GM19455 (cell line): ENCODE measurements at regions not wholly inside any gene's neighbourhood (a gene's known extent, or its start where the extent isn't known, plus 50 kb on each side); places are given as distances from the start of the nearest gene placed in this dataset.

ENCODE experiments used
- ATAC-seq: cut with Tn5 transposase; IDR thresholded peaks from one replicate; pipeline ENCODE4 v1.9.1; 2021; ENCODE audit not compliant: unreplicated experiment

DNA sequence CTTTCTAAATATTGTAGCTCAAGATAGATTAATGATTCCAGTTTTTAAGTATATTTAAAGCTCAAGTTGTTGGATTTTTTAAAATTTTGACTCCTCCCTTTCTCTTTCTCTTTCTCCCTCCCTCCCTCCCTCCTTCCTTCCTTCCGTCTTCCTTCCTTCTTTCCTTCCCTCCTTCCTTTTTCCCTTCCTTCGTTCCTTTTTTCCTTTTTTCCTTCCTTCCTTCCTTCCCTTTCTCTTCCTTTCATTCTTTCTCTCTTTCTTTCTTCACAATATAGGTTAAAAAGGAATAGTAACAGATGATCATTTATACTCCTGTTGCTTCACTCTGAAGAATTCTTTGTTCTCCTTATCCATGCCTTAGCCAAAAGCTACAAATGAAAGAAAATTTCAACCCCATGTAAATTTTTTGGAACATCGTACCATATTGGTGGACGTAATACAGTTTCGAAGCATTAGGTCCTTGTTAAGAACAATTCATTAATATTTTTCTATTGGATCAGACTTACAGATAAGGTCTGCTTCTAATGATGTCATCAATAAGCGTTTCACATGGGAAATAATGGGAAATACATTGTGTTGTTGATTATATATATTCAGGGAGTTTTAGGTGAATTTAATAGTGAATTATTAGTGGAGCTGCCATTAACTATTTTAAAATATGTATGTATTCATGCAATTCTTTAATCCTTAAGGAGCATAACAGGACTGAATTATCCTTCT lies 139.6 kb upstream of the SLC35B3 start:
- ATAC-seq: no peak

DNA sequence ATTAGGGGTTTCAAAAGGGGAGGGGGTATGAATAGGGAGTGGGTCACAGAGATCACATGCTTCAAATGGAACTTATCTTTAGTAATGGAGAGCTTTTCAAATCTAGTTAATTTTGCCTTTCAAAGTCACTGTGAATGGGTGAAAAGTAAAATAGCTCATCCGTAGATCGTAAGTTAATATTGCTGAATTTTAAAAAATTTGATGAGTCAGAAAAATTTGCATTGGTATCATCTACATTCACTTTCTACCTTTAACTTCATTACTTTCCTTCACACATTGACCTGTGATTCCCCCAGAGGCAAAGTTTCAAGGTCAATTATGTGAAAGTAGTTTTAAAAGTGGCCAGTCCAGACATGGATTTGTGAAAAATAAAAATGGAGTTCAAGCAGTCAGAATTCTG lies 139.0 kb upstream of the SLC35B3 start:
- ATAC-seq: no peak

DNA sequence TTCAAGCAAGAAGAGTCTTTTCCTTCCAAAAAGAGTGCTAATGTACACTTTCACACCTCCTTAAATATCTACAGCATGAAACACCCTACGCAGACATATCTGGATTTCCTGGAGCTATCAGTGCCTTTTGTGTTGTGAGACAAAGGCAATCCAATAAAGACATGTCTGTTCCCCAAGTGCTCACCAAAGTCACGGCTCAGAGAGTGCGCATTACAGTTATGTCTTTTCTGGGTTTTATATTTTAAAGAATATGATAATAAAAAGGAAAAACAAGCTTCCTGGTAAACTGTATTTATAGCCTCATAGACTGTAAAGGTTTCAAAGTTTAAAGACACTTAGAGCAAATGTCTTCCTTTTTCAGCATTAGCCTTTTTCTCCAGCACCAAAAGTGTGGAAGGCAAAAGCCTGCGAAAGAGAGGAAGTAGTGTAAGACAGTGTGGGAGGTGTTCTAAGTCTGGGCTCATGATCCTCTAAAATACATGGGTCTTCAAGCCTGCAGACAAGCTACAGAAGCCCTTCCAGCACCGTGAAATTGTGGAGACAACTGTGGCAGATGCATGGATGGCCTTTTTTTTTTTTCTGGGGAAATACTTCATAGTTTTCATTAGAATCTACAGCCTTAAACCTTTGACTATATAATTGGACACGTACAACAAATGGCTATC lies 135.0 kb upstream of the SLC35B3 start:
- ATAC-seq: no peak

DNA sequence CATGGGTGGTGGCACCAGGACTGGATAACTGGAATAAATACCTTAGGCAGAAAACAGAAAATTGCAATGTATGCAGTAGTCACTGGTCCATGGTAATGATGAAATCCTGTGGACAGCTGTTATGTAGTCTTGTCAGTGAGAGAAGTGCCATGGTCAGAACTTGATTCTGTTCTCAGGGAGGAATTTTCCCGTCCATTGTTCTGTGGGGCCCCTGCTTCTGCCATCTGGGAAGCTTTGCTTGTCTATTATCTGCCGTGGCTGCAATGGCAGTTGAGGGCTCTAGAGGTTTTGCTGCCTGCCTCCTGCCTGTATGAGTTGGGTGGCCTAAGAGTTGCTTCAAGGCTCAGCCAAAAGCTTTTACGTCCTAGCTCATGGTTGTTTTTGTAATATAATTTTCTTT lies 126.8 kb upstream of the SLC35B3 start:
- no peak for ATAC-seq

DNA sequence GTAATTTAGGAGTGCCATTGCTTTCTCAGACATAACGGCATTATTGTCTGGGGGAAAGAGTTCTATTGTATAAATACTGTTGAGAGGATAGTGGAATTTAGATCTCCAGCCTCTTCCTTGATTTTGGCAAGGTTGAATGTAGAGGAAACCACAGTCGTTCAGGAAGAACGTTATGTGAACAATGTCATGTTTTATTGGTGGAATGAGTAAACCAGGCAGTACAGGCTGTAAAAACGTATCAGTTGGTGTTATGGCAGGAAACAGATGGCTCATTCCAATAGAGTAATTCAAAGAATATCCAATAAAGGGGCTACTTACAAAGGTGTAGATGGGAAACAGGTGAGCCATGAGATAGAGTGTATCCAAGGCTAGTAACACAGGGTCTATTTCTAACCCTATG lies 123.6 kb upstream of the SLC35B3 start:
- no peak for ATAC-seq

DNA sequence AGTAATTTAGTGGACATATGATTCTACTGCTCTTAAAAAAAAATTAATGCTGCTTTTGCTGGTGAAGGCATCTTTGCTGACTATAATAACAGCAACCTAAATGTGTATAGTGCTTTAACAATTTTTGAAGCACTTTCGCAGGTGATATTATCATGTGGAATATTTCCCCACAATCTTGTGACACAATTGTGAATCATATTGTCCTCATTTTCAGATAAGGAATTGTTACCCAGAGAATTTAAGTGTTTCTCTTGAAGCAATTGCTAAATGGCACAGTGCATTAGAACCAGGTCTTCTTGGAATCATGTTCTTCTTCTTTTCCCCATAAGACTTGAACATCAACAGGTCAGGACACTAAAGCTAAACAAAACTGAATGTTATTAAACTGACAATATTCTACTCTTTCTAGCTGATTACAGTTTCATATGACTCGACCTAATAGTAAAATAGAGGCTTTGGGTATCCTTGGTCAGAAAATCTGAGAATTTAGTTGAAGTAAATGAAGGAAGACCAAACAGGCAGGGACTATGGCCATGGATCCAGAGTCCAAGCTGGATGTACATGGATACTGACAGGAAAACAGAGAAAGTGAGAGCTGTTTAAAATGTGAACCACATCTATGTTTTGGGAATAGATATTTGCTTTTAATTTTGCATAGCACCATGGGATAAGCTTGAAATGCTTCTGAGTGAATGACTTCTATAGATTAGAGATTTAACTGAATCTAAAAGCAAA lies 121.8 kb upstream of the SLC35B3 start:
- no peak for ATAC-seq

DNA sequence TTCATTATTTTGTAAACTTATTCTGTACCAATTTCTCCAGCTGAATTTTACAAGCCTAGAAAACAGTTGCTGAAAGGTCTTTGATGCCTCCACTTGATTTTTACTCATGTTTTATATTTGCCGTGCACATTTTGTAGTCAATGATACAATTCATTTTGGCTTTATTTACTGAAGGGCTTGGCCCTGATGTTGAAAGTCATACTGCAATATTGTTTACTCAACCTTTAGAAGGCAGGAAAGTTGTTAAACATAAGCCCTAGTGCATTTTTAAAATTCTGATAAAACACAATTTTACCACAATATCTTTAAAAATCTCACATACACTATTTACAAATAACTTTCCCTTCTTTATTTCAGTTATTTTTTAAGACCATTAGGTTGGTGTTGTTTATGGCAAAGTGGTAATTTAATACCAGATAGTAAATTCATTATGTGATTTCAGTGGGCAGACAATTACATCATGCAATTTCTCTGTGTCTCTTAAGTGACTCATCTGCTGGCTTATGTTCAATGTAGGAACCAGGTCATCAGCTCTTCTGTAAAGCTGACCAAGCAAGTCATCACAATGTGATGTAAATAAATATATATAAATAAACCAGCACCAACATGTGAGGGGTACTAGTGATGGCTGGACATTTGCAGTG lies 121.1 kb upstream of the SLC35B3 start:
- no peak for ATAC-seq

DNA sequence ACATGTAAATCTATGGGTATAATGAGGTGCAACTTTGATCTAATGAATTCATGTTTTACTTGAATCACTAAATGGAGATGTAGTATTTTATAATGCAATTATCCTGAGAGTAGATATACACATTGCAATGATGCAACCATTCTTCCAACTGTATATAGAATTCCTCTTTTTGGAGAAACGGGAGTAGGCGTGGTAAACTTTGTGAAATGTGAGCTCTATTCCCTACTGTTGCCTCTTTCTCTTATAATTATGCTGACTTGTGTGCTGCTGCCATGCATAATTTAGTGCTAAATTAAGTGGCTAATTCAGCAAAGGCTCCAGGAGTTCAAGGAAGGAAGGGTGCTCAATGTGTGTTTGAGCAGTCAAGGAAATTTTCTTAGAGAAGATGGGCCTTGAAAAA lies 116.6 kb upstream of the SLC35B3 start:
- ATAC-seq: no peak

DNA sequence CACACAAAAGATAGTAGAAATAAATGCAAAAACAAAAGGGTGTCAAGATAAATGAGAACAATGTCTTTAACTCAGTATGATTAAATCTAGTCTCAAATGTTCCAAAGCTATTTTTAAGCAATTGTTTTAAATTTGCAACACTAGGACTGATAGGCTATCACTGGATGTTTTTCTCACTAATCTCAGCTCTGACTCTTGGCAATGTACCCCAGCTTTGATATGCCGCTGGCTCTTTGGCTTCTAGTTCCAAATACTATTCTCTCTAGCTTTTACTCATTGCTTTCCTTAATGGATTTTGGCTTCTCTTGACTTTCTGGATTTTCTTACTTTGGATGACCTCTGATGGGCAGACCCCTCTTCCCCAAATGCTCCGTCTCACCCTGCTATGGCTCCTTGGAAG lies 116.0 kb upstream of the SLC35B3 start:
- no peak for ATAC-seq

DNA sequence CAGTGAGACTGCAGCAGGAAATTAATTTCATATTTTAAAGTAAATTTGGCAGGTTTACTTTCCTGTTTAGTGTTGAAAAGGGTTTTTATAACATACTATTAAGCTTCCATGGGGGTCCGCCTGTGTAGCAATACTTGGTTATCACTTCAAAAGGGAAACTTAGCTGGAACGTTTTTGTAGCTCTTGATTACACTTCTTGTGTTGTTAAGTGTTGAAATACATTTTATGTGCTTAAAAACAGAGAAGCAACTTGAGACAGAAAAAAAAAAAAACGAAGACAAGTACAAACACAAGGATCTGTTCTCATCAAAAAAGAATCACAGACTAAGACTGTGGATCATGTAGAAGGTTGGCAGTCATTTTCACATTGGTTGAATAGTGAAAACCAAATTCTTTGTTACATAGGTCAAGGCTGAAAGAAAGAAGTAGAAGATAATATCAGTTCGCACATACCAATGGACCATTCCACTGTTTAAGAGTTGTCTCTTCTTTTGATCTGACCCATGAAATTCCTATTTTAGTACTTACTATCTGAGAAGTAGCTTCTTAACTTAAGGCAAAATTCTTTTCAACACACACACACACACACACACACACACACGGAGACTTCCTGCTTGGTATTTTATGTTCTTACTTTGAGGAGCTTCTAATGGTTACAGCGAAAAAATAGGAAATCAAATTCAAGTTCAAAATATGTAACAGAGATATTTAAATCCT lies 113.9 kb upstream of the SLC35B3 start:
- no peak for ATAC-seq

DNA sequence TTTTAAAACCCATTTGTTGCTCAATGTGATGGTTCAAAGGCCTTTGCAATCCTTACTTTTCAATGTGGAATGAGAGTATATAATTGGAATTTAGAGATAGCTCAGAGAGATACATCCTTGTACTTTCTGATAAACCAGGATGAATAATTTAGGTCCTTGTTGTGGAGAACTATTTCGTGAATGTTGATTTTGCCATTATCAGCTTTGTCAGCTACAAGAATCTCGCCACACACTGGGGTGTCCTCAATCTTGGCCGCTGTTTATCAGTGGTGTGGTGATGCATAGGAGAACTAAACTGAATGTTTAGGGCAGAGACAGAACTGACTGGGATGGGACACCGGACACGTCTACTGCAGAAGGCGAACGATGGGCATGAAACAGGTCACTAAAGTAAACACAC lies 111.2 kb upstream of the SLC35B3 start:
- no peak for ATAC-seq

DNA sequence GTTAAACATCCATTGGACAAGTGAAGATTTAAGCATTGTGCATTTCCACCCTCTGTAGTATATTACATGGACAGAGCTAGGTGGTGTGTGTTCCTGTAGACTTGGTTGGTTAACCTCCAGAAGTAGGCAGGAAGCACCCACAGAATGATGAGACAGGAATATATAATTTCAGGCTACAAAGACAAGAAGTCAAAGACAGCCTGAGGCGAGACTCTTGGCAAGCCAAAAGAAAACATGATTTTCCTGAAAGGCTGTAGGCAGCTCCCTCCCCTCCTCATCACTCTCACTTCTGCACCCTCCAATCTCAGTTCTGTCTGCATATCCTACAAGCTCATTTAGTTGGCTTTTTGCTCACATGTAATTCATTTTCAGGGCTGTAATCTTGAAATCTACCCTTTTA lies 110.0 kb upstream of the SLC35B3 start:
- no peak for ATAC-seq

DNA sequence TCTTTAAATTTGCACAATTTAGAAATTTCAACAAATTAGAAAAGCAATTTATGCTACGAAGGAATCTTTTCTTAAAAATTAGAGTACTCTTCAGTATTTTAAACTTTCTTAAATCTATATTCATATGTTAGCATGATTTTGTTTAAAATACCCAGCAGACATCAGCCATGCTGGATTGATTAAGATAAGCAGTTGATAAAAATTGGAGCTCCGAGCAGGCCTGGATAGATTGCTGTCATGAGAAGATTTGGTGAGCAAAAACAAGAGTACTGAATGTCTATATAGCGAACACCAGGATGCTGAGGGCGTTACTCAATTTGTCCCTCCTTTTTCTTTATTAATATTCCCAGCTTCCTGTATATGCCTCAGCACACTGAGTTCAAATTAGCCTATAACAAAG lies 108.4 kb upstream of the SLC35B3 start:
- no peak for ATAC-seq

DNA sequence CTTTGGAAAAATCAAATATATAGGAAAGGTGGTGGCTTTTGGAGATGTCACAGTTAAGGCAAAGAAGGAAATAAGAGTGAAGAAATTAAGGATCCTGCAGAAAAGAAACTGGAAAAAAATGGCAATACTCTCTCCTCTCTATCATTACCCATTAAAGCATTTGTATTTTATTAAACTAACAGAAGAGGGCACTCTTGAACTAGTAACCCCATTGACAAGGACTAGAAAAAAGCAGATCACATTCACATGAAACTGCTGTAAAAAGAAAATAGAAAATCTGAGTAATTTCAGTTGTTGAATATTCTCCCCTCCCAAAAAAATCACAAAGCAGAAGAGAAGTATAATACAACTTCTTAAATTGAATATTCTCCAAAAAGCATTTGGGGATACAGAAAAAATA lies 104.1 kb upstream of the SLC35B3 start:
- ATAC-seq: no peak

DNA sequence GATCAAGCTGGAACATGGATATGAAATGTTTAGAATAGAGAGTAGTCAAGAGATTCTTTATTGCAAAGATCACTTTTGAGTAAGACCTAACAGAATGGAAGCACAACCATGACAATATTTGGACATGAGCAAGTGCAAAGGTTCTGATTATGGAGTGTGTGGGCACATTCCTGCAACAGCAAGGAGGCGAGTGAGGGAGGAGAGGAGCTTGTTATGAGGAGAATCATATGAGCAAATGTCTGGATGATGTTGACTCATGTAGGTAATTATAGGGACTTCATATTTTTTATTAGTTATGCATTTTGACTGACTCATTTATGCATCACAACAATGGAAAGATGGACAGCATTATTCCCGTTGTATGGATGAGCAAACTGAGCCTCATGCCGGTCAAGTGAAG lies 100.8 kb upstream of the SLC35B3 start:
- ATAC-seq: no peak

DNA sequence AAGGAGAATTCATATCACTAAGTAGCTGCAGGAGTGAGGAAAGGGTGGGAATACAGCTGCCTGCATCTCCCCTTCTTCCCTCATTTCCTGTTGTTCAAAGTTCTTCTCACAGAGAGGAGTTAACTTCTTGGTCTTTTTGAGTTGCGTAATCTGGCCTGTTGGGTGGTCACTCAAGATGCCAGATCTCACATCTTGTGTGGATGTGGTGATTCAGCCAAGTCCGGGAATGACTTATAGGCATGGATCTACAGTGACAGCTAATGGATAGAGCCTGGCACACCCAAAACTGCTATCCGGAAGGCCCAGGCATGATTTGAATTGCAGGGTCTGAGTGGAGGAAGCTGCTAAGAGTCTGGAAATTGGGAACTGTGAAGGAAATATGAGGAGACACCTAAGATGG lies 100.2 kb upstream of the SLC35B3 start:
- ATAC-seq: no peak

DNA sequence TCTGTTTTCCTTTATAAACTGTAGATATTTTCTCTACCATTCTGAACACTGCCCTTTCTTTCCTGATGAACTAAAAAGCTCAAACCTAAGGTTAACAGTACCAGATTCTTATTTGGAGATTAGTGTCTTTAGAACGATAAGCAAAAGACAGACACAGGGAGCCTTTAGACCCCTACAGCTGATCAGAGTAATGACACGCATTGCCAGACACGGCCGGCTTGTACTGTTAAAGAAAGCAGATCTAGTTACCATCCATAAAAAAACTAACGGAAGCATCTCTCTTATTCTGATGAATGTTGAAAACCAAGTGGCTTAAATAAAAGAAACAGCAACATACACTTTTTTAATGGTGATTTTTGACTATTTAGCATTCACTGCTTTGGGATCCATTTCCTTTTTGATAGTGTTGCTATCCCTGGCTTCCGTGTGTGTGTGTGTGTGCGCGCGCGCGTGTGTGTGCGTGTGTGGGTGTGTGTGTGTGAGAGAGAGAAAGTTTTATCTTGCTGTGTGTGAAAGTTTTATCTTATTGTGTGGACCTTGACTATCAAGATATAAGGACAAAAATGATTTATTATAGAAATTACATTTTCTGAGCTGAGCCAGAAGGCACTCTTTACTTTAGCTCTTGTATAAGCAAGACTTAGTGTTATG lies 95.6 kb upstream of the SLC35B3 start:
- no peak for ATAC-seq

DNA sequence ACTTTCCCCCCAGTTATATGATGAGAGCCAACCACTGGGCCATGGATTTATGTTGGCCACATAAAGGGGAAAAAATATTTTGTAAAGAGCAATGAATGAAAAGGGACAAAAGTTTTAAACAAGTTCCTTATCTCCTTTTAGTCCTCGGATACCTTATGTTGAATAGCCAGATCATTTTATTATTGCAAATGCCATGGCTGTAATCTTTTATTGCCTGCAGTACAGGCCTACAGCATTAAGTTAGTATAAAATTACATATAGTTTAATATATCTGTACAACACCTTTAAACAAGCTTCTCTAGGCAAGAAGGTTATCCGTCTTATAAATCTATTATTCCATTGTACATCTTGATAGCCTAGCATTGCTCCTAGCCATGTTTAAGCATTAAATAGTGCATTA lies 93.9 kb upstream of the SLC35B3 start:
- ATAC-seq: no peak

DNA sequence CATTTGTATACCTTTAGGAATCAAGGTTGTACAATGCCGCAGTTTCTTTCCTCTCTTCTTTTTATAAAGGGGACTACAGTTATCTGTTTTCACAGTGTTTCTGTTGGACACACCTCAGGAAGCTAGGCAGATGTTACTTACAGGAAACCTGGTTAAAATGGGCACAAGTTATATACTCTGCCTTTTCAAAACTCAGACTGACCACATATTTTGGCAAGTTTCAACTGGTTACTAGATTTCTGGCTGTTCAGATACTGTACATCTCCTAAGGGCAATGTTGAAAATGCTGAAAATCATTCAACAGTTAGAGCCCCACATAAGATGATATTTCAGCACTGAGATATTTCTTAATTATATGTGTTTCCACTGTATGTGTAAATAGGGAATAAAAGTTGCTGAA lies 92.5 kb upstream of the SLC35B3 start:
- no peak for ATAC-seq

DNA sequence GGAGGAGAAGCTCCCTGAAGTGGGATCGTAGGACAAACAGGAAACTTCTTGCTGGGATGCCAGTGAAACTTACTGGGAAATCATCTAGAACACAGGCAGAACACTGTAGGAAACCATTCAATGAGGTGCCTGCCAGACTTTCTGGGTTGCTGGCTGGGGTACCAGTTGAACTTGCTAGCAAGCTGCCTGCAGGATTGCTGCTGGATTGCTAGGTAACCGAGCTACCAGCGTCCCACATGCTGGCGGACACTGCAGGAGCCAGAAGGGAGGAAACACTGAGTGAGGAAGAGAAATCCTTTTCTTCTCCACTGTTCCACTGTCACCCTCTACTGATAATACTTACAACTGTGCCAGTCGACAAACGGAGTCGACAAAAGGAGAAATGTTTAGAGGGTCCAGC lies 91.3 kb upstream of the SLC35B3 start:
- no peak for ATAC-seq

DNA sequence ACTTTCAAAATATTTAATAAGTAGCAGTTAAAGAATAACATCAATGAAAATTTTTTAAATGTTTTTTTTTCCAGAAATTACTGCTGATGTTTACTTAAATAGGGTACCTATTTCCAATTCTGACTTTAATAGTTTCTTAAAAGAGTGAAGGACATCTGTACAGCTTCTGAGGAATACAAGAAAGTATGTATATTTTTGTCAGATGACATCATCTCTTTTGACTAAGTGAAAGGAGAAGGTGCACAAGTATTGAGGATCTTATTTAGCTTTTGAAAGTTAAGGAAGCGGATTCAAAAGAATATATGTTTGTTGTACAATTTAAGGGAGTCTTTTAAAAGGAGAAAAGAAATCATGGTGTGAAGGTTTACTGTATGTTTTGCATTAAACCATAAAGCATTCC lies 90.0 kb upstream of the SLC35B3 start:
- no peak for ATAC-seq
